HG03378 (cell line): ENCODE measurements at regions not wholly inside any gene's neighbourhood (a gene's known extent, or its start where the extent isn't known, plus 50 kb on each side); places are given as distances from the start of the nearest gene placed in this dataset.
"Not testable (repeated sequence)": the region's sequence is repeated elsewhere in the genome, so short reads cannot be mapped to it uniquely, and the experiment has no call there.

Experiments
- ATAC-seq: cut with Tn5 transposase; IDR thresholded peaks from one replicate; pipeline ENCODE4 v1.9.1; 2021; ENCODE audit warnings: mild to moderate bottlenecking, moderate library complexity; ENCODE audit not compliant: unreplicated experiment

DNA sequence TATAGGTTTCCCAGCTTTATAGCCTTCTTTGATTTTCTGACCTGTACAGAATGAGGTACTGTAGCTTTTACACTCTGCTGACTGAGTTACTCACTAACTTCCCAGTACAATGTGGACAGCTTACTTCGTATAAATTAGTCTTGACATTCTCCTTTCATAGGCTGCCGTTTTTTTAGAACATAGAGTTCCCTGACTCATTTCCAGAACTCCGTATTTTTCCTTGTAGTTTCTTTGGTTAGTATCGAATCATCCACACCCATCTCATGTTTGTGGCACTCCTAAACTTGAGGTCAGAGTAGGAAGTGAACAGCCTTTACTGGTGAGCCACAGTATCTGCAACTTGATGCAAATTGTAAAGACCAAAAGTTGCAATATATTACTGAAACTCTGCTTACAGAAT lies 303.9 kb downstream of the SLITRK5 start:
- no peak for ATAC-seq

DNA sequence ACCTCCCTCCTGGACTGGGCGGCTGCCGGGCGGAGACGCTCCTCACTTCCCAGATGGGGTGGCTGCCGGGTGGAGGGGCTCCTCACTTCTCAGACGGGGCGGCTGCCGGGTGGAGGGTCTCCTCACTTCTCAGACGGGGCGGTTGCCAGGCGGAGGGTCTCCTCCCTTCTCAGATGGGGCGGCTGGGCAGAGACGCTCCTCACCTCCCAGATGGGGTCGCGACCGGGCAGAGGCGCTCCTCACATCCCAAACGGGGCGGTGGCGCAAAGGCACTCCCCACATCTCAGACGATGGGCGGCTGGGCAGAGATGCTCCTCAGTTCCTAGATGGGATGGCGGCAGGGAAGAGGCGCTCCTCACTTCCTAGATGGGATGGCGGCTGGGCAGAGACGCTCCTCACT lies 305.5 kb downstream of the SLITRK5 start:
- ATAC-seq: not testable (repeated sequence)

GRCh38 chr13:87981416-87981815 lies 310.2 kb downstream of the SLITRK5 start:
- no peak for ATAC-seq

DNA sequence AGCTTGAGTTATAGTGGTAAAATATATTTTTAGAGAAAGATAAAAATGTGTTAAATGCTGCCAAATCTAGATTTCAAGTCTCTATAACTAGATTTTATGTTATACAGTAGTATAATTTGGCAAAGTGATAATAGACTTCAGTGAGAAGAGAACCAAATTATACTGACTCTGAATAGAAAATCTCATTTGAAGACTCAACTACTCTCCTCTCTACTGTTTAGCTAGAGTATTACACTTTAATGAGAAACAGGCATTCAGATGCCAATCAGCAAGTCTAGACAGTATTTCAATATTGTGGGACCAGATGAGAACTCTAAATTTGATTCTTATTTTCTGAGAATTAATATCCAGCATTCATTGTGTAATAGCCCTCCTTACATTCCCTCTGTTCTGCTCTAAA lies 311.2 kb downstream of the SLITRK5 start:
- no peak for ATAC-seq

DNA sequence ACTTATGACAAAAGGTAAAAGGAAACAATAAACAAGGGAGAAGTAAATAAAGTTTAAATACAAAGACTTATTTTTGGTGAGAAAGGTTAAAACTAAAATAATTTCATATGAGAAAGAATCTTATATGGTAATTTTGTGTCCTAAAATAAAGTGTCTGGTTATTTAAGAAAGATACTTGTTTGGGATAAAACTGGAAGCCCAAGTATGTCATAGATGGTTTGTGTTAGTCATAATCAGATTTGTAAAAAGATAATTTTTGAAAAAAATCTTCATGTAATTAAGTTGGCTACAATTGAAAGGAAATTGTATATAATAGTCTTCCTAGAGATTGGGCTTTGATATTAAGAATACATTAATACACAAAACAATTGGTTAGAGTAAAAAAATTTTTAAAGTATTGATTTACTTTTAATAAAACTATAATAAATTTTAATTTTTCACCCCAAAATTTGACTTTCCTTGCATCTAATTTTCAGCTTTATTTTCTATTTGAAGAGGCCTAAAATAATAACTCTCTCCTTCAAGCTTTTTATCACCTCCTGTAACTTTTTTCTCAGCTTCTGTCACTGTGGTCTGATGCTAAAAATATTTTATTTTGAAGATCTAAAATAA lies 315.6 kb downstream of the SLITRK5 start:
- ATAC-seq: no peak

DNA sequence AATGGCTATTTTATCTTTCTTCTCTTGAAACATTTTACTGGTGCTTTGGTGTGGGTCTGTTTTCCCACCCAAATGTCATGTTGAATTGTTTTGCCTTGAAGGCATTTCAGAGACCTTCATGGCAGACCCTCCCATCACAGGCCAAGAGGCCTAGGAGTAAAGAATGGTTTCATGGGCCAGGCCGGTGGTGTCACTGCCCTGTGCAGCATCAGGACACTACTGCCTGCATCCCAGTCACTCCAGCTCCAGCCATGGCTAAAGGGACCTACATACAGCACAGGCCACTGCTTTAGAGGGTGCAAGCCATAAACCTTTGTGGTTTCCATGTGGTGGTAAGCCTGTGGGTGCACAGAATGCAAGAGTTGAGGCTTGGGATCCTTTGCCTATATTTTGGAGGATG lies 326.9 kb downstream of the SLITRK5 start:
- no peak for ATAC-seq

- no peak for ATAC-seq
Measured at GRCh38 chr13:87999240-87999700, 328.1 kb downstream of the SLITRK5 start.

DNA sequence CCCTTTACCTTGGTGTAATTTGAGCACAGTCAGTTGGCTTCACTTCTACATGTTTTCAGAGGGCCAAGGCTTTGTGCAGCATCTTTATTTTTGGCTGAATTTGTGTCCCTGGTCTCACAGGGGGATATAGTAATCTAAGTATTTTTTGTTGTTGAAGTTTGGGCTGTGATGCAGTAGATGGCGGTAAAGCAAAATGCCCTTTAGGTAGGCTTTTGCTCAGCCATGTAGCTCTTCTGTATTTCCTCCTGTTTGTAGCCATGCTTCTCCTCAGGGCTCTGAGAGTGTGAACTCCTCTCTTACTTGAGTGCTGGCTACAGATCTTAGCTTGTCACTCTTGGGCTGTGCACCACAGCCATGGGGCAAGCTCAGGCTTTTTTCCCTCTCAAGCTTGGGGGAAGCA lies 328.6 kb downstream of the SLITRK5 start:
- ATAC-seq: no peak

GRCh38 chr13:88000239-88000638 lies 329.1 kb downstream of the SLITRK5 start:
- no peak for ATAC-seq

DNA sequence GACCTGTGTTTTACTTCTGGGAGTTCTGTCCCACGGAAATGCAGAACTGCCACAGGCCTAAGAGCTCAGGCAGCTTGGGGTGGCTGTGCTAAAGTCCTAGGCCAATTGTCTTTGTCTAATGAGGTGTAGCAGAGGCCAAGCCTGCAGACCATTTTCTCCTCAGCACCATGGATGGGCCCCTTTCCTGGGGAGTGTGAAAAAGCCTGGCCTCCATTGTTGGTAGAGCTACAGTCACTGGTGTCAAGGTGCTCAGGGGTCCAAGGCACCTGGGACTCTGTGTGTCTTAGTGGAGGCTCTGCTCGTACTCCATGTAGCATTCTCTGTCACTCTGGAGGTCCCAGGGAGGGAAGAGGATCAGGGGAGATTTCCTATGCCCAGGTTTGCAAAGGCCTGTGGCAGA lies 329.6 kb downstream of the SLITRK5 start:
- no peak for ATAC-seq

GRCh38 chr13:88005188-88005587 lies 334.0 kb downstream of the SLITRK5 start:
- ATAC-seq: no peak

- ATAC-seq: no peak
Measured at GRCh38 chr13:88014527-88014926, 343.4 kb downstream of the SLITRK5 start.

GRCh38 chr13:88022431-88023208 lies 351.4 kb downstream of the SLITRK5 start:
- no peak for ATAC-seq

GRCh38 chr13:88026241-88026640 lies 355.1 kb downstream of the SLITRK5 start:
- ATAC-seq: no peak

GRCh38 chr13:88031980-88032559 lies 360.9 kb downstream of the SLITRK5 start:
- no peak for ATAC-seq

- ATAC-seq: not testable (repeated sequence)
Measured at GRCh38 chr13:88036205-88036604, 365.0 kb downstream of the SLITRK5 start.

DNA sequence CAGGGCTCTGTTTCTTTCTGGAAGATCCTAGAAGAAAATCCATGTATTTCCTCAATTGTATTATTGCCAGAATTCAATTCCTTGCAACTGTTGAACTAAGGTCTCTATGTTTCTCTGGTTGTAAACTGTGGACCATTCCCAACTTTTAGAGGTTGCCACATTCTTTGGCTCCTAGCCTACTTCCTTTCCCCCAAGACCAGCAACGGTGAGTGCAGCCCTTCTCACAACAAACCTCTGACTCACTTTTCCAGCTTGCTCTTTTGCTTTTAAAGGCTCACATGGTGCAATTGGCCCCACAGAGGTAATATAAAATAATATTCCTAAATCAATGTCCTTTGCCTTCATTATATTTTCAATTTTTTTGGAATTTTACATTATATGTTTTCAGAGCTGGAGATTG lies 371.3 kb downstream of the SLITRK5 start:
- no peak for ATAC-seq

DNA sequence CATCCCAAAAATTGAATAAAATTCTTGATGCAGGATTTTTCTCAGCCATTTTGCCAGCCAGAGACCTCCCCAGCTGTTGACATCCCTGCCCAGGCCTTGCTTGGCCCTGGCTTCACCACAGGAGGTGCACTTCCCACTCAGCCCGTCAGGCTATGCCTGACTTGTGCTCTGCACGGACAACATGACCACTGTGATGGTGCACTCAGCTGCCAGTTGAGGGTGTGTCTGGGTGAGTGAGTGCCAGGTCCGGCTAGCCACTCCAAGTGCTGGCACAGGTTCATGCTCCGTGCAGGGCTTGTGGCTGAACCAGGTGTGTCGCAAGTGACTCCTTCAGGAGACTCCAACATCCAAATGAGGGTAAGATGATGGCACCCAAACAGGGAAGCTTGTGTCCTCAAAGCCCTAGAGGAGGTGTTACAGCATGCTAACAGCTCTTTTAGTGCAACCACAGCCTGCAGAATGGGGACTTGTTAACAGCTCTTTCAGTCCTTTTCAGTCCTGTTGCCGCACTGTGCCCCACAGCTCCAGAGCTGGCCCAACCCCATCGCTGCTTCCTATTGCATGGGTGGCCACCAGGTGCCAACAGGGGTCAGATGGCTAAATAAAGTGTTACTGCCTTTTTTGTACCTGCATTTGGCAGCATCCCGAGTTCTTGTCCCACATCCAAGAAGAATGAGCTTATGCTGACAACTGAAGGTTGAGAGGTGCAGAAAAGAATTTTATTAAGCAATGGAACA lies 380.7 kb downstream of the SLITRK5 start:
- no peak for ATAC-seq

- no peak for ATAC-seq
Measured at GRCh38 chr13:88063741-88064140, 392.6 kb downstream of the SLITRK5 start.

DNA sequence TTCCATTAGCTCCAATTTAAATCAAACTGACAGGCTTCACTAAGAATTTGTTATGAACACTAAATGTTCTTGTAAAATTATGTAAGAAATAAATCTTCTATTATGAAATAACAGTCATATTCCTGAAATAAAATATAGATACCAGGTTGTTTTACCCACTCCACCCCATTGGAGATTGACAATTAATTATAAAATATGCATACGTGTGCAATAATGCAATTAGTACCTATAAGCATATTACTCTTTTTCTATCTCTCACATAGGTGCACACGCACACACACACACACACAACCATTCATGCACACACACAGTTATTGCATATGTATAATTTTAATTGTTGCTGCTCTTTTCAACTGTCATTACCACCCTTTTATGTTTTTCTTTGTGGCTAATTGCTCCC lies 395.7 kb downstream of the SLITRK5 start:
- ATAC-seq: no peak

GRCh38 chr13:88068316-88068715 lies 397.1 kb downstream of the SLITRK5 start:
- no peak for ATAC-seq
